ENCODE measurements at regions not wholly inside any gene's neighbourhood (a gene's known extent, or its start where the extent isn't known, plus 50 kb on each side); places are given as distances from the start of the nearest gene placed in this dataset.

GRCh38 chr1:201721082-201722049 lies 107.6 kb upstream of the IPO9 start:
- no peak overlapping the region for H3K4me3 ChIP-seq (ENCODE audit: low read depth, low read length)
- H3K4me1 ChIP-seq = no peaks in the 10 kb centered on the region
- no peaks in the 10 kb centered on the region for H3K79me2 ChIP-seq
- no peak for TF ChIP-seq CTCF (IDR thresholded peaks at IDR 0.05)
- no peaks in the 10 kb centered on the region for H3K36me3 ChIP-seq (ENCODE audit: control insufficient read depth, insufficient read depth, low read length)
- H3K27me3 ChIP-seq (ENCODE audit: control insufficient read depth, insufficient read depth, low read length) = no peaks in the 10 kb centered on the region
- no peak overlapping the region for H2AFZ ChIP-seq
- H3K9ac ChIP-seq = no peak overlapping the region
- H3K4me2 ChIP-seq (ENCODE audit: low read length) = no peak overlapping the region
- H3K27ac ChIP-seq = no peak overlapping the region
- no peaks in the 10 kb centered on the region for H3K9me3 ChIP-seq (ENCODE audit: control insufficient read depth, low read length)

GRCh38 chr1:201724039-201724765 lies 104.8 kb upstream of the IPO9 start:
- H3K4me1 ChIP-seq = no peaks in the 10 kb centered on the region
- H3K27me3 ChIP-seq (ENCODE audit: control insufficient read depth, insufficient read depth, low read length) = no peaks in the 10 kb centered on the region
- H3K9me3 ChIP-seq (ENCODE audit: control insufficient read depth, low read length) = no peaks in the 10 kb centered on the region
- no peak overlapping the region for H3K4me2 ChIP-seq (ENCODE audit: low read length)
- TF ChIP-seq CTCF (IDR thresholded peaks at IDR 0.05) = no peak
- no peaks in the 10 kb centered on the region for H3K79me2 ChIP-seq
- H3K36me3 ChIP-seq (ENCODE audit: control insufficient read depth, insufficient read depth, low read length) = no peaks in the 10 kb centered on the region
- H3K27ac ChIP-seq = no peak overlapping the region
- H3K9ac ChIP-seq = no peak overlapping the region
- no peak overlapping the region for H3K4me3 ChIP-seq (ENCODE audit: low read depth, low read length)
- no peak overlapping the region for H2AFZ ChIP-seq

- no peak overlapping the region for H2AFZ ChIP-seq
- no peak overlapping the region for H3K27ac ChIP-seq
- H3K27me3 ChIP-seq (ENCODE audit: control insufficient read depth, insufficient read depth, low read length) = no peaks in the 10 kb centered on the region
- no peak overlapping the region for H3K4me2 ChIP-seq (ENCODE audit: low read length)
- H3K4me3 ChIP-seq (ENCODE audit: low read depth, low read length) = no peak overlapping the region
- H3K9me3 ChIP-seq (ENCODE audit: control insufficient read depth, low read length) = no peaks in the 10 kb centered on the region
- H3K36me3 ChIP-seq (ENCODE audit: control insufficient read depth, insufficient read depth, low read length) = no peaks in the 10 kb centered on the region
- H3K79me2 ChIP-seq = no peaks in the 10 kb centered on the region
- no peak overlapping the region for H3K9ac ChIP-seq
- no peak for TF ChIP-seq CTCF (IDR thresholded peaks at IDR 0.05)
- no peaks in the 10 kb centered on the region for H3K4me1 ChIP-seq
These were observed 104.2 kb upstream of the IPO9 start for GRCh38 chr1:201724766-201725118.

- H3K4me2 ChIP-seq (ENCODE audit: low read length) = no peak overlapping the region
- H3K79me2 ChIP-seq = peaks cover 6% of the 10 kb centered on the region
- H3K9me3 ChIP-seq (ENCODE audit: control insufficient read depth, low read length) = no peaks in the 10 kb centered on the region
- no peak overlapping the region for H3K27ac ChIP-seq
- no peaks in the 10 kb centered on the region for H3K36me3 ChIP-seq (ENCODE audit: control insufficient read depth, insufficient read depth, low read length)
- peak overlapping the region; percentile 11 for H3K9ac ChIP-seq
- no peaks in the 10 kb centered on the region for H3K4me1 ChIP-seq
- no peaks in the 10 kb centered on the region for H3K27me3 ChIP-seq (ENCODE audit: control insufficient read depth, insufficient read depth, low read length)
- no peak overlapping the region for H3K4me3 ChIP-seq (ENCODE audit: low read depth, low read length)
- TF ChIP-seq CTCF (IDR thresholded peaks at IDR 0.05) = no peak
- no peak overlapping the region for H2AFZ ChIP-seq
These were observed 102.3 kb upstream of the IPO9 start for GRCh38 chr1:201726700-201727099.
